ENCODE measurements at regions not wholly inside any gene's neighbourhood (a gene's known extent, or its start where the extent isn't known, plus 50 kb on each side); places are given as distances from the start of the nearest gene placed in this dataset.

- Histone ChIP-seq H3K27me3 (ENCODE audit: control insufficient read depth, insufficient read depth, low read length) (no peaks in the 10 kb centered on the region), H3K27ac (ENCODE audit: low read length) (no peak overlapping the region), H3K4me3 (ENCODE audit: low read length) (no peak overlapping the region), H3K9ac (ENCODE audit: low read length) (no peak overlapping the region), H3K4me1 (ENCODE audit: control insufficient read depth, low read depth, low read length) (peaks cover under 1% of the 10 kb centered on the region), H3K36me3 (ENCODE audit: control insufficient read depth, low read depth, low read length) (no peaks in the 10 kb centered on the region), H3K9me3 (ENCODE audit: control insufficient read depth, low read depth, low read length) (no peaks in the 10 kb centered on the region)
Observed at GRCh38 chr13:62684359-62684758, 1268.7 kb upstream of the PCDH20 start.

GRCh38 chr13:62682788-62683187 lies 1267.1 kb upstream of the PCDH20 start:
- no peak overlapping the region for H3K4me3 ChIP-seq (ENCODE audit: low read length)
- H3K27ac ChIP-seq (ENCODE audit: low read length): no peak overlapping the region
- no peaks in the 10 kb centered on the region for H3K4me1 ChIP-seq (ENCODE audit: control insufficient read depth, low read depth, low read length)
- no peak overlapping the region for H3K9ac ChIP-seq (ENCODE audit: low read length)
- no peaks in the 10 kb centered on the region for H3K9me3 ChIP-seq (ENCODE audit: control insufficient read depth, low read depth, low read length)
- no peaks in the 10 kb centered on the region for H3K36me3 ChIP-seq (ENCODE audit: control insufficient read depth, low read depth, low read length)
- H3K27me3 ChIP-seq (ENCODE audit: control insufficient read depth, insufficient read depth, low read length): no peaks in the 10 kb centered on the region

DNA sequence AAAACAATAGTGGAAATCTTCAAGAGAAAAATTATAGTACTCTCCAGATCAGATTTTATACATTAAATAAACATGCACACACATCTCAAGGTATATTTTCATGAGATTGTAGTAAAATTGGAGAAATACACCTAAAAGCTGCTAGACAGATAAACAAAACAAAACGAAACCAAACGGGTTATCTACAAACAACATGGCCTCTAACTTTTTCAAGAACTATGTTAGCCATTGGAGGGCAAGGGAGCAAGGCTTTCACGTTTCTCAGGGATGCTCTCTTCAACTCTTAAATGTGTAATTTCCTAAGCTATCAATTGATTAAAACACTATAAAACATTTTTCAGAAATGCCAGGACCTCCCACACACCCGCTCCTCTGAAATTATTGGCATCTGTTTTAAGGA lies 1262.4 kb upstream of the PCDH20 start:
- Histone ChIP-seq H3K4me1 (ENCODE audit: control insufficient read depth, low read depth, low read length) (no peaks in the 10 kb centered on the region), H3K4me3 (ENCODE audit: low read length) (no peak overlapping the region)

GRCh38 chr13:62663767-62664166 lies 1248.1 kb upstream of the PCDH20 start:
- H3K4me3 ChIP-seq (ENCODE audit: low read length): no peak overlapping the region
- H3K36me3 ChIP-seq (ENCODE audit: control insufficient read depth, low read depth, low read length): no peaks in the 10 kb centered on the region
- no peaks in the 10 kb centered on the region for H3K27me3 ChIP-seq (ENCODE audit: control insufficient read depth, insufficient read depth, low read length)
- no peak overlapping the region for H3K9ac ChIP-seq (ENCODE audit: low read length)
- H3K27ac ChIP-seq (ENCODE audit: low read length): no peak overlapping the region
- H3K9me3 ChIP-seq (ENCODE audit: control insufficient read depth, low read depth, low read length): no peaks in the 10 kb centered on the region
- H3K4me1 ChIP-seq (ENCODE audit: control insufficient read depth, low read depth, low read length): no peaks in the 10 kb centered on the region

More for the DNA sequence above, 1262.4 kb upstream of the PCDH20 start:
- no peaks in the 10 kb centered on the region for H3K36me3 ChIP-seq (ENCODE audit: control insufficient read depth, low read depth, low read length)
- no peaks in the 10 kb centered on the region for H3K27me3 ChIP-seq (ENCODE audit: control insufficient read depth, insufficient read depth, low read length)
- H3K27ac ChIP-seq (ENCODE audit: low read length): no peak overlapping the region
- no peak overlapping the region for H3K9ac ChIP-seq (ENCODE audit: low read length)
- no peaks in the 10 kb centered on the region for H3K9me3 ChIP-seq (ENCODE audit: control insufficient read depth, low read depth, low read length)

GRCh38 chr13:62659365-62659764 lies 1243.7 kb upstream of the PCDH20 start:
- no peaks in the 10 kb centered on the region for H3K27me3 ChIP-seq (ENCODE audit: control insufficient read depth, insufficient read depth, low read length)
- no peak overlapping the region for H3K27ac ChIP-seq (ENCODE audit: low read length)
- H3K9me3 ChIP-seq (ENCODE audit: control insufficient read depth, low read depth, low read length): no peaks in the 10 kb centered on the region
- no peak overlapping the region for H3K9ac ChIP-seq (ENCODE audit: low read length)
- H3K4me1 ChIP-seq (ENCODE audit: control insufficient read depth, low read depth, low read length): no peaks in the 10 kb centered on the region
- no peaks in the 10 kb centered on the region for H3K36me3 ChIP-seq (ENCODE audit: control insufficient read depth, low read depth, low read length)
- no peak overlapping the region for H3K4me3 ChIP-seq (ENCODE audit: low read length)

DNA sequence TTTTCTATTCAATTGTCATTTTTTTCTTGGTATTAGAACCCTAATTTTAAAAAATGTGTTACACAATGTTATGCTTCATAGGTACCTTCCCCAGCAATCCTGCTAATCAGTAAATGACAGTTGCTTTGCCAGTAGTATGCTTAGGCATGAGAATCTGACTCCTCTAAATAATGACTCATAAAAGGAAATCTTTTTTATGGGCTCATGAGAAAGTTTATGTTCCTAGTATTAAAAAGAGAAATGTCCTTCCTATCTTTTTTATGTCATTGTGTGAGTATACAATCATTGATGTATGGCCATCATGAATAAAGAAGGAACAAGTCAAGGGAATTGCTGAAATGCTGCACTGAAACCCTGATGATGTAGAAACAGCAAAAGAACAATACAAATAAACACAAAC lies 1237.7 kb upstream of the PCDH20 start:
- Histone ChIP-seq H3K36me3 (ENCODE audit: control insufficient read depth, low read depth, low read length) (no peaks in the 10 kb centered on the region), H3K4me1 (ENCODE audit: control insufficient read depth, low read depth, low read length) (no peaks in the 10 kb centered on the region), H3K9ac (ENCODE audit: low read length) (no peak overlapping the region), H3K4me3 (ENCODE audit: low read length) (no peak overlapping the region), H3K27me3 (ENCODE audit: control insufficient read depth, insufficient read depth, low read length) (no peaks in the 10 kb centered on the region), H3K9me3 (ENCODE audit: control insufficient read depth, low read depth, low read length) (no peaks in the 10 kb centered on the region), H3K27ac (ENCODE audit: low read length) (no peak overlapping the region)

GRCh38 chr13:62643799-62644524 lies 1228.3 kb upstream of the PCDH20 start:
- Histone ChIP-seq H3K9me3 (ENCODE audit: control insufficient read depth, low read depth, low read length) (no peaks in the 10 kb centered on the region), H3K27me3 (ENCODE audit: control insufficient read depth, insufficient read depth, low read length) (no peaks in the 10 kb centered on the region), H3K4me1 (ENCODE audit: control insufficient read depth, low read depth, low read length) (no peaks in the 10 kb centered on the region), H3K9ac (ENCODE audit: low read length) (no peak overlapping the region), H3K36me3 (ENCODE audit: control insufficient read depth, low read depth, low read length) (no peaks in the 10 kb centered on the region), H3K4me3 (ENCODE audit: low read length) (no peak overlapping the region), H3K27ac (ENCODE audit: low read length) (no peak overlapping the region)

- no peaks in the 10 kb centered on the region for H3K36me3 ChIP-seq (ENCODE audit: control insufficient read depth, low read depth, low read length)
- H3K4me3 ChIP-seq (ENCODE audit: low read length): no peak overlapping the region
- H3K9me3 ChIP-seq (ENCODE audit: control insufficient read depth, low read depth, low read length): no peaks in the 10 kb centered on the region
- no peak overlapping the region for H3K9ac ChIP-seq (ENCODE audit: low read length)
- no peaks in the 10 kb centered on the region for H3K27me3 ChIP-seq (ENCODE audit: control insufficient read depth, insufficient read depth, low read length)
- H3K27ac ChIP-seq (ENCODE audit: low read length): no peak overlapping the region
- no peaks in the 10 kb centered on the region for H3K4me1 ChIP-seq (ENCODE audit: control insufficient read depth, low read depth, low read length)
Observed at GRCh38 chr13:62643007-62643483, 1227.4 kb upstream of the PCDH20 start.

DNA sequence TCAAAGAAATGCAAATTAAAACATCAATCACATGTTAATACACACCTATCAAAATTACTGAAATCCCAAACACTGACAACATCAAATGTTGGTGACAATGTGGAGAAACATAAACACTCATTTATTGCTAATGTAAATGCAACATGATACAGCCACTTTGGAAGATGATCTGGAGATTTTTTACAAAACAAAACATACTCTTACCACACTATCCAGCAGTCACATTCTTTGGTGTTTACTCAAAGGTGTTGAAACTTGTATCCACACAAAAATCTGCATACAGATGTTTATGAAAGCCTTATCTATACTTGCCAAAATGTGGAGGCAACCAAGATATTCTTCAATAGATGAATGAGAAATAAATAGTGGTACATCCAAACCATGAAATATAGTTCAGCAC lies 1219.5 kb upstream of the PCDH20 start:
- no peak overlapping the region for H3K4me3 ChIP-seq (ENCODE audit: low read length)
- H3K27ac ChIP-seq (ENCODE audit: low read length): no peak overlapping the region
- no peaks in the 10 kb centered on the region for H3K9me3 ChIP-seq (ENCODE audit: control insufficient read depth, low read depth, low read length)
- no peaks in the 10 kb centered on the region for H3K27me3 ChIP-seq (ENCODE audit: control insufficient read depth, insufficient read depth, low read length)
- no peaks in the 10 kb centered on the region for H3K4me1 ChIP-seq (ENCODE audit: control insufficient read depth, low read depth, low read length)
- H3K36me3 ChIP-seq (ENCODE audit: control insufficient read depth, low read depth, low read length): no peaks in the 10 kb centered on the region
- no peak overlapping the region for H3K9ac ChIP-seq (ENCODE audit: low read length)

- no peak overlapping the region for H3K4me3 ChIP-seq (ENCODE audit: low read length)
- no peaks in the 10 kb centered on the region for H3K27me3 ChIP-seq (ENCODE audit: control insufficient read depth, insufficient read depth, low read length)
- no peaks in the 10 kb centered on the region for H3K4me1 ChIP-seq (ENCODE audit: control insufficient read depth, low read depth, low read length)
- no peak overlapping the region for H3K9ac ChIP-seq (ENCODE audit: low read length)
- no peaks in the 10 kb centered on the region for H3K36me3 ChIP-seq (ENCODE audit: control insufficient read depth, low read depth, low read length)
- no peak overlapping the region for H3K27ac ChIP-seq (ENCODE audit: low read length)
- no peaks in the 10 kb centered on the region for H3K9me3 ChIP-seq (ENCODE audit: control insufficient read depth, low read depth, low read length)
Observed at GRCh38 chr13:62633448-62633847, 1217.8 kb upstream of the PCDH20 start.

GRCh38 chr13:62631619-62632018 lies 1216.0 kb upstream of the PCDH20 start:
- Histone ChIP-seq H3K4me1 (ENCODE audit: control insufficient read depth, low read depth, low read length) (no peaks in the 10 kb centered on the region), H3K9me3 (ENCODE audit: control insufficient read depth, low read depth, low read length) (no peaks in the 10 kb centered on the region), H3K9ac (ENCODE audit: low read length) (no peak overlapping the region), H3K36me3 (ENCODE audit: control insufficient read depth, low read depth, low read length) (no peaks in the 10 kb centered on the region), H3K27me3 (ENCODE audit: control insufficient read depth, insufficient read depth, low read length) (no peaks in the 10 kb centered on the region), H3K27ac (ENCODE audit: low read length) (no peak overlapping the region), H3K4me3 (ENCODE audit: low read length) (no peak overlapping the region)

DNA sequence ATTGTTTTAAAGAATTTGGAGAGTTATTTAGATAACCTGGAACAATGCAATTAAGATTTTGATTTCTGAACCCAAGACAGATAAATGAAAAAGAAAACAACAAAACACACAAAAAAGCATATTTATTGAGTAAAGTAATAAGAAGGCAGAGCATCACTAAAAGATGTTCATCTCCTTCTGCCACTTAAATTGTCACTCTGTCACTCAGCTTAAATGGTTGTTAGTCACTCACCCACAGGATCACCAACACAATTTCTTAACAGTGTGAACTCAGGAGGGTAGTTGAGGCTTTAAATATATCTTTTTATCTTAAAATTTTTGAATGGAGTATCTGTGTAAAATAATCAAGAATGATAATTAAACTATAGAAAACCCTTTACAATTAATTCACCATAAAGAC lies 1215.5 kb upstream of the PCDH20 start:
- Histone ChIP-seq H3K4me3 (ENCODE audit: low read length) (no peak overlapping the region), H3K27me3 (ENCODE audit: control insufficient read depth, insufficient read depth, low read length) (no peaks in the 10 kb centered on the region), H3K9me3 (ENCODE audit: control insufficient read depth, low read depth, low read length) (no peaks in the 10 kb centered on the region), H3K9ac (ENCODE audit: low read length) (no peak overlapping the region), H3K36me3 (ENCODE audit: control insufficient read depth, low read depth, low read length) (no peaks in the 10 kb centered on the region), H3K4me1 (ENCODE audit: control insufficient read depth, low read depth, low read length) (no peaks in the 10 kb centered on the region), H3K27ac (ENCODE audit: low read length) (no peak overlapping the region)
